ENCODE measurements at regions not wholly inside any gene's neighbourhood (a gene's known extent, or its start where the extent isn't known, plus 50 kb on each side); places are given as distances from the start of the nearest gene placed in this dataset.

DNA sequence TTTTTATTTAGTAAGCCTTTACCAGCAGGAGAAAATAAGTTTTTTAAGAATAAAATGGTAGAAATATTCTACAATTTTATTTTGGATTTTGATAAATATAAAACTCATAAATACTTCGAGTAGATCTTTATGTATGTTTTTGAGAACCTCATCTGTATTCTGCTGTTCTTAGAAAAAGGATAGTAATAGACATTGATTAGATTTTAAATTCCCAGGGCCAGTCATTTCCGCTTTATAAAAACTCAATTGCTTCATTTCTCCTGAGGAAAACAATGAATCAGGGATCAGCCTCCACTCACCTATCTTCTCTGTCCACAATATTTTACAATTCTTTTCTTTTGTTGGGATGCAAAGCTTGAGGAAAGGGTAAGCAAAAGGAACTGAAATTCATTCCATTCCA lies 1983.5 kb upstream of the C9orf72 start:
- TF ChIP-seq, protein P1, sequence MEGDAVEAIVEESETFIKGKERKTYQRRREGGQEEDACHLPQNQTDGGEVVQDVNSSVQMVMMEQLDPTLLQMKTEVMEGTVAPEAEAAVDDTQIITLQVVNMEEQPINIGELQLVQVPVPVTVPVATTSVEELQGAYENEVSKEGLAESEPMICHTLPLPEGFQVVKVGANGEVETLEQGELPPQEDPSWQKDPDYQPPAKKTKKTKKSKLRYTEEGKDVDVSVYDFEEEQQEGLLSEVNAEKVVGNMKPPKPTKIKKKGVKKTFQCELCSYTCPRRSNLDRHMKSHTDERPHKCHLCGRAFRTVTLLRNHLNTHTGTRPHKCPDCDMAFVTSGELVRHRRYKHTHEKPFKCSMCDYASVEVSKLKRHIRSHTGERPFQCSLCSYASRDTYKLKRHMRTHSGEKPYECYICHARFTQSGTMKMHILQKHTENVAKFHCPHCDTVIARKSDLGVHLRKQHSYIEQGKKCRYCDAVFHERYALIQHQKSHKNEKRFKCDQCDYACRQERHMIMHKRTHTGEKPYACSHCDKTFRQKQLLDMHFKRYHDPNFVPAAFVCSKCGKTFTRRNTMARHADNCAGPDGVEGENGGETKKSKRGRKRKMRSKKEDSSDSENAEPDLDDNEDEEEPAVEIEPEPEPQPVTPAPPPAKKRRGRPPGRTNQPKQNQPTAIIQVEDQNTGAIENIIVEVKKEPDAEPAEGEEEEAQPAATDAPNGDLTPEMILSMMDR (IDR thresholded peaks at IDR 0.05) = no peak
- TF ChIP-seq POLR2A (IDR thresholded peaks at IDR 0.05) = no peak

Data from sigmoid colon (tissue), 3 donors.